Skeletal muscle cell (primary cell): ENCODE measurements at regions not wholly inside any gene's neighbourhood (a gene's known extent, or its start where the extent isn't known, plus 50 kb on each side); places are given as distances from the start of the nearest gene placed in this dataset.

ENCODE experiments used
- DNase-seq: peaks from one replicate; pipeline ENCODE4 v3.0.0-alpha.2; 2010; ENCODE audit warnings: low read depth
- H3K4me3 ChIP-seq: 2 replicates; pipeline ENCODE4 v1.5.1; 2011; ENCODE audit warnings: low read depth, mild to moderate bottlenecking, control low read depth, low read length, moderate library complexity

DNA sequence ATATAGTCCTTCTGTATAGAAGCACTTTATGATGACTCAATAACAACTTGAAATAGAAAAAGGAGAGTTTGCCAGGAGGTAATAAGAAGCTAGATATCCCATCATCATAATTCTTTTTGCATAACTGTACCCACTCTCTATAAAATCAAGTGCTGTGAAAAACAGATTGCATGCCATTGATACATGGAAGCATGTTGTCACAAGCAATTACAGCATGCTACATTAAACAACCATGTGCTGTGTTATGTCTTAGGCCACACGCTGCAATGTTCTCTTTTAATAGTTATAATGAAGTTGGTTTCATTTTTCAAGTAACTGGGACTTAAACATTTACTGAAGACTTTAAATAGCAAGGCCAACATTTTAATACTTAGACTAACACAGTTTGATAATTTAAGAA is 264.2 kb downstream of the RPRM start:
- H3K4me3 ChIP-seq: no peak overlapping the region
- DNase-seq: no peak

DNA sequence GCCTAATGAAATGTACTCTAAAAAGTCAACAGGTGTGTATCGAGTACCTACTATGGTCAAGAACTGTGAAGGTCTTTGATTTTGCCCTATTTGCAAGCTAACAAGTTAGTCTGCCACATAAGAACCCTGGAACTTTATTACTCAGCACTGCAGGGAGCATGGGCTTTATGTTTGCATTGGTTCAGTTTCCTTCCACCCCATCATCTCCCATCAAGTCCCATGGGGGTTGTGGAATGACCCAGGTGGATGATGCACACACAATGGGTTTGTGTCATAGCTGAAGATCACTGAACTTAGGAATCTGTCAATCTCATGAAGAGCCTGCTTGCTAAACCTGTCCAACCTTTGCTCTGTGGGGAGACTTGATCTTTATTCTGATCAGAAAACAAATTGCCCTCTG is 265.5 kb downstream of the RPRM start:
- no peak overlapping the region for H3K4me3 ChIP-seq
- no peak for DNase-seq

DNA sequence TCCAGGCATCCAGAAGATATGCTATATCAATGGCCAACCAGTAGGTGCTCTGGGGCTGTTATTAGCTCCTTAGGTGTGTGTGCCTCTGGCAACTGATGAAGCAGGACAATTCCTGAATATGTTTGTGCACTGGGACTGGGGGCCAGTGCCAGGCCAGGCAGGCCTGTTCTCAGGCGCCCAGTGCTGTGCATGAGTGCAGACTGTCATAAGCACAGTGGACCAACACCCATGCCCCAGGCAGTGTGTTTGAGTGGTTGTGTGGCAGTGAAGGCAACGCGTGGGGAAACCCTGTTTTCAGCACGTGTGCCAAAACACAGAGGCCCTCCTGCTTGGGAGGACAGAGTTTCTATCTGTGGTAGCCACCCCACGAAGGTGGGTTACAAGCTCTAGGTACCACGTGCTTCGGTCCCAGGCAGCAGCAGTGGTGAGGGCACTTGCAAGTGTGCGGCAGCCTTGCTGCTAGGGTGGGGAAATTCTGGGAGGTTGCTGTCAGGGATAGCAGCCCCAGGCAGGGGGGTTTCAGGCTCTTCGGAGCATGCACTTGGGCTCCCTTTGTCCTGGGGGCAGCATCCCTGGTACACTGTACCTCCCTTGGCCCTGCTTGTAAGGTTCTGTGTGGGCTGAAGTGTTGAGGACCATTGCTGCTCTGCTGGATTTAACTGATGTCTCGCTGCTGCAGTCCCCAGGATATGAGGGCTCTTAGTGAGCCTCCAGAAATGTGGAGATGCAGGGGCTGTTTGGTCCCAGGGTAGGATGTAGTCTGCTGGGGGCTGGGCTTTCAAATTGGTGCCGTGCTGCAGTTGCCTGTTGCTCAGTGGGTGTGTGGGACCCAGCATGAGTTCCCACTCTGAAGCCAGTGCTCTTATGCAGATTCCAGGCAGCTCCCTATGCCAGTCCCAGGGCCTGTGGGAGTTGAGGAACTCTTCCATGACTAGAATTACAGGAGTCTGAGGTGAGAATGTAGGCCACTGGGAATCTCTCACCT is 280.9 kb downstream of the RPRM start:
- DNase-seq: no peak
- H3K4me3 ChIP-seq: no peak overlapping the region

DNA sequence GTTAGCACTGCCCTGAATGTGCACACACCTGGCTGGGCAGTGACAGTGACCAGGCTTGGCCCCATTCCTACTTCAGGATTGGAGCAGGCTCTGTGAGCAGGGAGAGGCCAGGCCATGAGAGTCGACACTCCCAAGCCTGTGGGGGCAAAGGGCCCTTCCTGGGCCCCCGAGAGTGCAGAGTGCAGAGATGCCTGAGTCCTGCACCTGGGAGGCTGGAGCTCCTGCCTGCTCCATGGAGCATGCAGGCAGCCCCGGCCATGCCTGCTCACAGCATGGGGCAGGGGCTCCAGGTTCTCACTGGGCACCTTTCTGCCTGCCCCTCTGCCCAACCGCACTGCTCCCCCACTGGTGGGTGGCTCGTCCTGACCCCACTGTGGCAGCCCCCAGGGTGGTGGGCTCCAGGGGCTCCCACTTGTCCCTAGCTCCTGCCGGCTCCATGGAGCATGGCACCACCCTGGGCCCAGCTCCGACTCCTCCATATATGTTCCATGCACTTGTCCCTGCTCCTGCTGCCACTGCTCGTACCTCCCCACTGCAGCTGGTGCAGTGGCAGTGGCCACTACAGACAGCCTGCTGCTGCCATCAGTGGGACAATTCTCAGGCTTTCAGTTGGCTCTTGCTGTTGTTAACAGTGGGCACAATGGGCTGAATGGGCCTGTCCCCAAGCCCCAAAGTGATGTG is 282.0 kb downstream of the RPRM start:
- no peak for DNase-seq

DNA sequence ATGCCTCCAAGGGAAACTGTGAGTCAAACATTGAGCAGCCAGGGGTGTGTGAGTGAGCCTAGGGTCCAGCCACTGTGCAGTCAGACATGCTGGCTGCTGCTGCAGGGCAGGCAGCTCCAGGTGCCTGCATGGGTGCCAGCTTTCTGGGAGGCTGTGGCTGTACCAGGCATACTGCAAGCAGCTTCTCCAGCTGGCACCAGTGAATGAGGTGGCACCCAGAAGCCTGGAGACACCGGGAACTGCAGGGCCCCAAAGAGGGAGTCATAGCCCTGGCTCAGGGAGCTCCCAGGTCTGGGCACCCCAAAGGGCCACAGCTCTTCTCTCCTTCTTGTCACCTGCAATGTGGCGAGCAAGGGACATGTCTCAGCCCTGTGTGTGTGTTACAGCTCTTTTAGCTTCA is 283.2 kb downstream of the RPRM start:
- no peak overlapping the region for H3K4me3 ChIP-seq
- DNase-seq: no peak

More for the DNA sequence above, 282.0 kb downstream of the RPRM start:
- H3K4me3 ChIP-seq: no peak overlapping the region

DNA sequence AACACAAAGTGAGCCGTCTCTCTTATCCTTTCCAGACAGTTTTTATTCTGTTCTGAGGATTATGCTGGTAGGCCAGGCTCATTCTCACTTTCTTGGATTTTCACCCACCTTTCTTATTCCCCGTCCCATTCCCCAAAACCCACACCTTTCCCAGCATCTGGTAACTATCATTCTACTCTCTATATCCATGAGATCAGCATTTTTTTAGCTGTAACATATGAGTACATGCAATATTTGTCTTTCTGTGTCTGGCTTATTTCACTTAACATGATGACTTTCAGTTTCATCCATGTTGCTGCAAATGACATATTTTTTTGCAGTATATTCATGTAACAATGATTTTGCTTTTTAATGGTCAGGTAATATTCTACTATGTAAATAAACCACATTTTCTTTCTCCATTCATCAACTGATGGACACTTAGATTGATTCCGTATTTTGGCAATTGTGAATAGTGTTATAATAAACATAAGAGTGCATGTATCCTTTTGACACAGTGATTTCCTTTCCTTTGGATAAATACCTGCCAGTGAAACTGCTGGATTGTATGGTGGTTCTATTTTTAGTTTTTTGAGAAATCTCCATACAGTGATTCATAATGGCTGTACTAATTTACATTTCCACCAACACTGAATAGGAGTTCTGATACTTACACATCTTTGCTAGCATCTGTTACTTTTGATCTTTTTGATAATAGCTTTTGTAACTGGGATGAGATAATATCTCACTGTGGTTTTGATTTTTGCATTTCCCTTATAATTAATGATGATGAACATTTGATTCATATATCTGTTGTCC is 289.3 kb downstream of the RPRM start:
- H3K4me3 ChIP-seq: no peak overlapping the region
- no peak for DNase-seq

DNA sequence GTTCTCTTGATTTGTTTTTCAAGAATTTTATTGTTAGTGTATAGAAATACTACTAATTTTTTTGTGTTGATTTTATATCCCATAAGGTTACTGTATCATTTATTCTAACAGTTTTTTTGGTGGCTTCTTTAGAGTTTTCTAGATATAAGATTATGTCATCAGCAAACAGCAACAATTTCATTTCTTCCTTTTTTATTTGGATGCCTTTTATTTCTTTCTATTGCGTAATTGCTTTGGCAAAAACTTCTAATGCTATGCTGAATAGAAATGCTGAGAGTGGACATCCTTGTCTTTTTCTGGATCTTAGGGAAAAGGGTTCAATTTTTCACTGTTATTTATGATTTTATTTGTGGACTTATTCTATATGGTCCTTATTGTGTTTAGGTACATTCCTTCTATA is 298.8 kb downstream of the RPRM start:
- no peak for DNase-seq
- no peak overlapping the region for H3K4me3 ChIP-seq

DNA sequence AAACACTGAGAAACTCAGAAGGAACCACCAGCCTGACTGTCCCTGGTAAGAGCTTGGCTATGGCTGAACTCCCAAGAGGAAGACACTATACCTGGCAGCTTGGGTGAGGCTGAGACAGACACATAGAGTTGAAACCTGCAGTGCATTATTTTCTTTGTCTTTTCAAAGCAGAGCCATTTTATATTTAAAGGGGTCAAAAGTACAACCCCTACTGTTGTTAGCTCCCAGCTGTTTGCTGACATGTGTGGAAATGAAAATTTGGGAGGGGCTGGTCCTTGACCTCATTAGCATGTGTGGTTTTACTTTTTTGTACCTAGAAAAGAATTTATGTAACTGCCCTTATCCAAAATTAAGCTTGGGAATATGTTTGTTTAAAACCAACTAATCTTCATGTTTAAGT is 309.0 kb downstream of the RPRM start:
- no peak overlapping the region for H3K4me3 ChIP-seq
- DNase-seq: no peak

DNA sequence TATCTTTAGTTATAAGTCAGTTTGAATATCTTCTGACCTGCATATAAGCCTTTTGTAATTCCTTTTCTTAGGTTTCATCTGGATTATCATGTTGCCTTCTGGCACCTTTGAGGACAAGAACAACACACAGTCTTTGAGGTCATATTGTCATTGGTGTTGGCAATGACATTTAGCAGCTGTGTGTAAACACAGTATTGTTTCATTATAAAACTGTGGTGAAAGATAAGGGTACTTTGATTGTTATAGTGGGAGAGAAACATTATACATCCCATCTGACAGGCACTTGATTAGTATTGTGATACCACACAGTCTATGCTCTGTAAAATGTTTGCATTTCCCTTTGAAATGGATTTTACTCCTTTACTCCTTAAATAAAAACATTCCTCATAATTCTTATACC is 313.5 kb downstream of the RPRM start:
- H3K4me3 ChIP-seq: no peak overlapping the region
- DNase-seq: no peak

DNA sequence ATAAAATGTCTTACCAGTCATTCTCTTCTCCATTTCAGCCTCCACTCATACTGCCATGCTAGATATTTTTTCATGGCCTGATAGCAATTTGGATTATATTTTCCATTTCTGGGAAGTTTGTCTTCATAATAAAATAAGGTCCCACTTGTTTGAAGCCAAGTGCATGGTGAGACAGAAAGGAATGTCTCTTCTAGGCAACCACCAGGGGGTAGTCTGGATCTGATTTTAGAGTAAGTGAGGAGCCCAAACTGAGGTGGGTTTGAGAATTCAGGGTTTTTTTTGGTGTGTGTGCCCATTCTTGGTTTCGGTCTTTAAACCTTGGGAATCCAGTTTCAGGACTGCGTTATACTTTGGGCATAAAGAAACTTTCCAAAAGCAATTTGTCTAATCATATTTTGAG is 315.5 kb downstream of the RPRM start:
- no peak for DNase-seq
- no peak overlapping the region for H3K4me3 ChIP-seq

DNA sequence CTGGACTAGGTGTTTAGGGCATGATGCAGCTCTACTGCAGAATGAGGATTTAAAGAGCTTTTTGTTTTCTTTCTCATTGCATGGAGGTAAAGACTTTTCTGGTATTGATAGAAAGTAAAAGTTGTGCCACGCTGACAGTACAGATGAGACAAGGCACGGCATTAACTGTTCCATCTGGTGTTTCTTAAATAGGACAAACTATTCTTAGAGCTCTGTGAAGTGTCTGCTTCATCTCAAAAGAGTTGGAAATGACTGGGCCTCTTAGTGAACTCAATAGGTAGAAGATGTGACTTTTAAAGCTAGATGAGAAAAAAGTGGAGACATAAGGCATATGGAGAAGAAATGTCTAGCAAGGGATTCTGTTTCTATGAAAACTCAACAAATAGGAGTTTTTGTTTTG is 321.8 kb downstream of the RPRM start:
- no peak overlapping the region for H3K4me3 ChIP-seq
- DNase-seq: no peak

DNA sequence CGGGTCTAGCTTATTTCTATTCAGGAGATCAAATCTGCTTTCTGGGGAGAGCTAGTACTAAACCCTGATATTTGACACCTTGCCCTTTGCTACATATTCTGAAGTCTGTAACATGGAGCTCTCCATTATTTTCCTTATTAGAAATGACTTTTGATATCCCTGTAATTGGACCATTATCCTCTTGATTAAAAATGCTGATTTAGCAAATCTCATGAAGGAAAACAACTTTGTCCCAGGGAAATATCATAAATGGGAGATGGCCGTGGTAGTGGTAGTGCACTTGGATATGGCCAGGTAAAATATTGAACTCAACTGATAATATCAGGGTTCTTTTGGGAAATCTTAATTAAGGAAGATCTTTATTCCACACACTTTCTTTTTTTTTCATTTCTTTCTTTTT is 326.5 kb downstream of the RPRM start:
- DNase-seq: no peak
- no peak overlapping the region for H3K4me3 ChIP-seq

DNA sequence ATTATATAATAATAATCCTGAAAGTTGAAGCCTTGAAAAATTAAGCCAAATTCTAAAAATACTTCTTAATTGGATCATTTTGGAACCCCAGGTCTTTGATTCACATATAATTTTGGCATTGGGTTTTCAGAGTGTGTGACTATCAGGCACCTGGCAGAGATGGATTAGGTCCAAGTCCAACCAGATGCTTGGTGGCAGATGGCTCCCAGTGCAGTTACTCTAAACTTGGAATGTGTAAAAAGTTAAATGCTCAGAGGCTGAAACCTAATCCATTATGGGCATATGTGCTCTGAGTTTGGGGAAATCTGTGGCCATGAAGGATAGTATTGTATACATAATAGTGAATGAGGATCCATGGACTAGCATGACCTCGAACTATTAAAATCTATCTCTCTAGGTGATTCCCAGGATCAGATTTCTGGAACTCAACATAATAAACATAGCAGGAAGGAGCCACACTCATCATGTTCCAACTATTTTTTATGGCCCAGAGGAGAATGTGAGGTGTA is 333.0 kb downstream of the RPRM start:
- DNase-seq: no peak

DNA sequence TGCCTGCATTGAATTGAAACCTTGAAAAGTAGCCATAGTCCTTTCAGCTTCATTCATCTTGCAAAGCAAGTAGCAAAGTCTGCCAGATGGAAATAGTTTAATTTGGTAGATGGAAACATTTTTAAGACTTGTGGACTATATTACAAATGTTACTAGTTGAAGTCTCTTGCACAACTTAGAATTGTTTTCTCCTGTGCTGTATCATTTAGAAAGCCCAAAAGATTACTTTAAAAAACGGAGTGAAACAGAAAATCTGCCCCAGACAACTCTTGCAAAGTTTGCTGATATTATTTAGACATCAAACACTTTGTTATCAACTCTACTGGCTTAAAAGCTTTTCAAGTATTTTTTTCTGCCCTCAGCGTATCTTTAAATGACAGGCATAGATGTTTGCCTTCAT is 335.0 kb downstream of the RPRM start:
- DNase-seq: no peak
- H3K4me3 ChIP-seq: no peak overlapping the region

More for the DNA sequence above, 333.0 kb downstream of the RPRM start:
- H3K4me3 ChIP-seq: no peak overlapping the region

DNA sequence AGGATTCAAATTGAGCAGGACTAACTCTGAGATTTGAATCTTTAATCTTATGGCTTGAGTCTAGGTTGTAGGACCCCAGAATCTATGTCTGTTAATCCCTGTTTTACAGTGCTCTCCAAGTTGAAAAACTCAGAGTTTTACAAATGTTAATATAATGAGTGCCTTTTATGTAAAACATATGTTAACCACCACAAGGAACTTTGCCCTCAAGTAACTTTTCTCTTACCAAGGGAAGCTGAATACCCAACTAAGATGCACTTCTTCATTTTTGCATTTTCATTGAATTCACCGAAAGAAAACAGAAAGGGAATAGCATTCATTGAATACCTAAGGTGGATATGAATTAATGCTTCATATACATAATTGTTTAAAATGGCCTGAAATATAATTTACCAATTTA is 338.1 kb downstream of the RPRM start:
- no peak overlapping the region for H3K4me3 ChIP-seq
- DNase-seq: no peak

DNA sequence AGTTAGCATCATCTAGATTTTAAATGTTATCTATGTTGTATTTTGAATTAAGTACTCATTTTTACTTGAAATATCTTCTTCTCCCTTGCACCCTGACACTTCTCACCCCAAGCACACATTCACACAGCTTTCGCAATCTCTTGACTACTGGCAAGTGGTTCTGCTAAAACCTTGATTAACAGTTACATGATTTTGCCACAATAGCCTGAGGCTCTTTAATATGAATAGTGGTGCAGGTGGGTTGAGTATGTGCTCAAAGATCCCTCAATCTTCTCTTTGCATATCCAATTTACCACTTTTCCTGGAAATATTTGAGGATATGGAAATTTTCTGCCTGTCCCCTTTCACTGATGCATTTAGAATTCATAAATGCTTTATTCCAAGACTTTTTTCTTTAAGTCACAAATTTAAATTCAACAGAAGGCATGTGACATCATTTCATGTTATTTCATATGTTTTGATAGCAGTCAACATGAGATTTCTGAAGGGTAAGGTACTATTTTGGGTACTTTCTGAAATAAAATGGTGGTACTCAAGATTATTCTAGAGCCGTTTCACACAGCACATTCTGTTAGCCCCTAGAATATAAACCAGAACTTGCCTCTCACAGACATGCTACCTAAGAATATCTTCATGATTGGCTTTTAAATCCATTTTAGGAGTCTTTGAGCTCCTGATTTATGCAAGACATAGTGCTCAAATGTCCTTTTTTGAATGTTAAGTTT is 339.7 kb downstream of the RPRM start:
- H3K4me3 ChIP-seq: no peak overlapping the region
- no peak for DNase-seq

DNA sequence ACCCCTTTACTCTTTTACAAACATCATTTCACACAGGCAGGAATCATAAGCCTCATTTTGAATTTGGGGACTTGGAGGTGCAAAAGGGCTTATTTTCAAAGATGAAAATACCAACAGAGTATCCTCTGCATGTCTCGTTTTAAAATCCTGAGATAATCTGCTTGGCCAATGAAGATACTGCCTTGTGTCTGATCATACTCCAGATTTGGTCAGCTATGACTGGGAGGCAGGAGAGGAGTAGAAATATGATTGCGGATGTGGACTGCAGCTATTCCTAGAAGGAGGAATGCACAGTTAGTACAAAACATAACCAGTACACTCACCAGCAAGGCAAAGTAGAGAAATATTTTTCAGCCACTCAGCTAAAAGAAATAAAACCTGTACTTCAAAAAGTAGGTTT is 342.3 kb downstream of the RPRM start:
- no peak overlapping the region for H3K4me3 ChIP-seq
- DNase-seq: no peak

DNA sequence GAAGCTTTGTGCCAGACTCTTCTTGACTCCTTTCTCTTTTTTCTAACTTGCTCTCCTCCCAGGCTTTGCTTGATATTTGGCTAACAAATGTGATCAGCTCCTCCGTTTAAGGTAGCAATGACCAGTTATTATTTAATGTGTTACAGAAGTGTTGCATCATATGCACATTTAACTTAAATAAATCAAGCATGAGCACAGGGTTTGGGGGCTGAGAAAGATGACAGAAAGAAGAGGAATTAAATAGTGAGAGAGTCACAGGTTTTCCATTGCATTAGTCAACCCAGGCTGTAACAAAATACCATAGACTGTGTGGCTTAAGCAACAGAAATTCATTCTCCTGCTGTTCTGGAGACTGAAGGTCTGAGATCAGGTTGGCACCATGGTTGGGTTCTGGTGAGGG is 343.8 kb downstream of the RPRM start:
- no peak for DNase-seq
- no peak overlapping the region for H3K4me3 ChIP-seq

DNA sequence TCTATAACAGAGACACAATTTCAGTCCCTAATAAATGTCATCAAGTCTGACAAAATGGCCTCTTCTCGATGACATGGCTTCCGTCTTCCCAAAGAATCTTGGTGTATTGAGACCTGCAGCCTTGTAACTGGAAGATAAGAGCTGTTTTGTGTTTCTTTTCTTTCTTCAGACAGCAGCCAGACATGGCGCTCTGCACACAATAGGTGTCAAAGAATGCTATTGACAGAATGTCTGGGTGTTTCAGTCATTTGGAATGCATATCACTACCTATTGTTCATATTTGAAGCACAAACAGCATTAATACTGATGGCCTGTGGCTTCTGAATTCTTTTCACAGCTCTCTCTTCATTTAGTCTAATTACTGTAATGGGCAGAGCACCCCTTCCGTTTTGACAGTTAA is 344.8 kb downstream of the RPRM start:
- no peak for DNase-seq
- H3K4me3 ChIP-seq: no peak overlapping the region
